Cardiac fibroblast (primary cell): ENCODE measurements at regions not wholly inside any gene's neighbourhood (a gene's known extent, or its start where the extent isn't known, plus 50 kb on each side); places are given as distances from the start of the nearest gene placed in this dataset.

Experiments
- DNase-seq, 2 donors: peaks; one replicate each; pipeline versions ENCODE4 v3.0.0 to v3.0.0-alpha.2; 2010; ENCODE audit warnings: low read depth in 2 of 2
- H3K4me3 ChIP-seq, 2 donors: replicated peaks in 1 of 2; 1 replicate in 1 of 2; 2 replicates in 1 of 2; pipeline ENCODE4 v1.5.1; 2011; ENCODE audit warnings: low read depth in 2 of 2, low read length in 2 of 2, mild to moderate bottlenecking in 2 of 2, moderate library complexity in 1 of 2
- CTCF ChIP-seq: IDR thresholded peaks from one replicate; pipeline ENCODE4 v1.5.1; 2011; ENCODE audit warnings: low read depth, mild to moderate bottlenecking, low read length, inconsistent platforms

- no peak for DNase-seq
- no peak for TF ChIP-seq CTCF
- H3K4me3 ChIP-seq, result no peak overlapping the region
Measured at GRCh38 chr13:76043874-76044273, 407.7 kb downstream of the LMO7 start.

GRCh38 chr13:76038920-76039716 is 403.0 kb downstream of the LMO7 start:
- no peak for TF ChIP-seq CTCF
- H3K4me3 ChIP-seq, result no peak overlapping the region
- DNase-seq, result no peak

GRCh38 chr13:76036176-76036575 is 400.0 kb downstream of the LMO7 start:
- no peak for TF ChIP-seq CTCF
- DNase-seq, result peak; percentile 26 to 59
- no peak overlapping the region for H3K4me3 ChIP-seq

GRCh38 chr13:76035711-76036110 is 399.6 kb downstream of the LMO7 start:
- no peak overlapping the region for H3K4me3 ChIP-seq
- no peak for TF ChIP-seq CTCF
- peak; percentile 24 to 74 for DNase-seq

GRCh38 chr13:76029706-76030105 is 393.6 kb downstream of the LMO7 start:
- no peak for DNase-seq
- no peak overlapping the region for H3K4me3 ChIP-seq
- TF ChIP-seq CTCF, result no peak

- no peak overlapping the region for H3K4me3 ChIP-seq
- DNase-seq, result no peak
- no peak for TF ChIP-seq CTCF
Measured at GRCh38 chr13:76029088-76029487, 393.0 kb downstream of the LMO7 start.

- no peak for DNase-seq
- no peak overlapping the region for H3K4me3 ChIP-seq
- no peak for TF ChIP-seq CTCF
Measured at GRCh38 chr13:76027131-76027530, 391.0 kb downstream of the LMO7 start.
